GM18502 (cell line): ENCODE measurements at regions not wholly inside any gene's neighbourhood (a gene's known extent, or its start where the extent isn't known, plus 50 kb on each side); places are given as distances from the start of the nearest gene placed in this dataset.
A peak's percentile ranks its signal among the peaks of the same experiment; 100 is the strongest.
"Not testable (repeated sequence)": the region's sequence is repeated elsewhere in the genome, so short reads cannot be mapped to it uniquely, and the experiment has no call there.

ENCODE experiments used
- ATAC-seq: cut with Tn5 transposase; IDR thresholded peaks from one replicate; pipeline ENCODE4 v1.9.1; 2021; ENCODE audit warnings: mild to moderate bottlenecking; ENCODE audit not compliant: unreplicated experiment, poor library complexity

DNA sequence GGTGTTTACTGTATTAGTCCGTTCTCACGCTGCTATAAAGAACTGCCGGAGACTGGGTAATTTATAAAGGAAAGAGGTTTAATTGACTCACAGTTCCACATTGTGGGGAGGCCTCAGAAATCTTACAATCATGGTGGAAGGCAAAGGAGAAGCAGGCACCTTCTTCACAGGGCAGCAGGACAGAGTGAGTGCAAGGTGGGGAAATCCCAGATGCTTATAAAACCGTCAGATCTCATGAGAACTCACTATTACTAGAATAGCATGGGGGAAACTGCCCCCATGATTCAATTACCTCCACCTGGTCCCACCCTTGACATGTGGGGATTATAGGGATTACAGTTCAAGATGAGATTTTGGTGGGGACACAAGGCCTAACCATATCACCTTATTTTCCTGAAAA is 60.1 kb upstream of the IFNGR1 start:
- not testable (repeated sequence) for ATAC-seq

DNA sequence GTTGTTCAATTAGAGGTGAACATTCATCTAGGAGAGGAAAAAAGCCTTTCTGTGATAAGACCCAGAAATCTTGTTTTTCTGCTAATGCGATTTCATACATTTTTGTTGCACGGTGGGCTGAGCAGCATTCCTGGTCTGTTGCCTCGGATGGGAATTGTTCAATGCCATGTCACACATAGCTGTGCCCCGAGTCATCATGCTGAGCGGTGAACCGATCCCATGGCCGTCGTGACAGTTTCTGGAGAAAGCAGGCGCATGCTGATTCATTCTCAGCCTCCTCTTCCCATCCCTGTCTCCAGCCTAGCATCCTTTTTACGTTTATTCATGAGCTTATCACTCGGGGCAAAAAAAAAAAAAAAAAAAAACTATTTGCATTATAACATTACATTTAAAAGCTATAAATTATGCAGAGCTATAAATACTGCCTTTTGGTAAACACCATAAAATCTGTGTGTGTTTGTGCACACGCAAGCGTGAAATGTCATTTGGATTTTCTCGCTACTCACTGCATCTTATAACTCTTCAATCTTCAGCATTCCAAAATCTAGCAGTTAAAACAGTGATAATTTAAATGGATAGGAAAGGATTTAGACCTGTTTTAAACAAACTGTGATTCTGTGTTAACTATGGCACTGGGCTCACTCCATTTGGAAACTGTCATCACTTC is 58.9 kb upstream of the IFNGR1 start:
- ATAC-seq = no peak

DNA sequence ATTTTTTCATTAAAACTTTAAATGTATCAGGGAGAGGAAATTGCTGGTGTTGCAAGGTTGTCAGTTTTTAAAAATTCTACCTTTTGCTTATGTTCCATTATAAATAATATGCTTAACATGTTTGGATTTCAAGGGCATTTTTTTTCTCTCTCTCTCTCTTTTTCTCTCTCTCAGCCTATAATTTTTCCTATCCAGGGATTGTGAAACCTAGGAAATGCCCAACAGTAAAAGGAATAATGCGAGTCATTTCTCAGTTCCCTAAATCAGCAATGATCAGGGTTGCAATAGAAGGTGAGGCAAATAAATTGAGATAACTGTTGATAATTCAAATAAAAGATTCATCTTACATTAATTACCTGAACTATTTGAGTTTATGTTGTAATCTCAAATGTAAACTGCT is 53.2 kb upstream of the IFNGR1 start:
- no peak for ATAC-seq

DNA sequence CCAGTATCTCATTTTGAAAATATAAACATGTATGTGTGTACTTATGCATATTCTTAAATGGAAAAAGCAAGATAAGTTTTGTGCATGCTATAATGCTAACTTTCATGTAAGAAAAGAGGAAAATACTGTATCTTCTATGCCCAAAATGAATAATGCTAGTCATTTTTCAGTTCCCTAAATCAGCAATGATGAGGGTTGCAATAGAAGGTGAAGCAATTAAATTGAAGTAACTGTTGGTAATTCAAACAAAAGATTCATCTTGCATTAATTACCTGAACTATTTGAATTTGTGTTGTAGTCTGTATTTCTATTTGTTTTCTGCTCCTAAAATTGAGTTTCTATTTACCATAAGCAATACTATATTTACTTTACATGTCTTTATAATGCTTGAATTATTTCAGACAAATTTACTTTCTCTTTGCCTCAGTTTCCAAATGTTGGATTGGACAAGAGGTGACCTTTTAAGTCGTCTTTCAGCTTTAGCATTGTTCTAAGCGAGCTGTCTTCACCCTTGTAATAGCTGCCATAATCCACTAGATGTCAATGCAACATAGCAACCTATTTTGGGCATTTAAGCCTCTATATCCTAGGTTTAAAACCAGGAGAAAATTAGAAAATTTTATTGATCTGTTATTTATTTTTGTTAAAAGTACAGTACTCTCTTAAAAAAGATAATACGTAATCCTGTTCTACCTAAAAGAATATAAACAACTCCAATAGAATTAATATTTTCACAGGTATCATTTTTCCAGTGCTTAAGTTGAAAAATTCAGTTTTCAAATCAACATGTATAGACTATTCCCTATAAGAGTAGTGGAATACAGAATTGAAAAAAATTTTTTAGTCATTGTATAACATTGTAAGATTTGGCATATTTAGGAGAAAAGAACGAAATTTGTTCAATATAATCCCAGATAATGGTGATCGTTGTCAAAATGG is 52.3 kb upstream of the IFNGR1 start:
- ATAC-seq = peak; percentile 52

DNA sequence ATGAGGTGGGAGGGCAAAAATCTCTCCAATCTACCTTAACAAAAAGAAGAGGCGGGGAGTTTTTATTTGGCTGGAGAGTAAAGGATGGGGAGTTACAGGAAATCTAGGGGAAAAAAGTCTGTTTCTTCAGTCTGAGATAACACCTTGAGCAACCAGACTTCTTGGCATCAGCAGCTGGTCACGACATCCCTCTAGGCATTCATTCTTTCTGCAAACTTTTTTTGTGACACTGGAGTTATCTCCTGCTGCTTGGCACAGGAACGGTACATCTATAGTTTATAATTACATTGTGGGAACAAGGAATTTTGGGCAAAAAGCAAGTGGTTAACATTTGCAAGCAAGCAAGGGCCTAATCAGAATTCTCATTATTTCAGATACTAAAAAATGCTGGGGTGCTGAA is 50.6 kb upstream of the IFNGR1 start:
- no peak for ATAC-seq

DNA sequence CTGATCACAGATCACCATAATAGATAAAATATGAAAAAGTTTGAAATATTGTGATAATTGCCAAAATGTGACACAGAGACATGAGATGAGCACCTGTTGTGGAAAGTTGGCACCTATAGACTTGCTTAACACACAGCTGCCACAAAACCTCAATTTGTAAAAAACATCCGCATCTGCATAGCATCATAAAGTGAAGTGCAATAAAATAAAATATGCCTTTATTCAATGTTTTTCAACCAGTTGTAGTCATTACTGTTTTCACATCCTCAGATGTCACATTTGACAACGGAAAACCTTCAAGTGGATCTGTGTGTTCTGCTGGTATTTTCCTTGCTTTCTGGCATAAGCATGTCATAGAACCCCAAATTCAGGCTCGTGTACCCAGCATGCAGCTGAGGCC is 50.2 kb upstream of the IFNGR1 start:
- ATAC-seq = no peak
